Smooth muscle cell of the brain vasculature (primary cell): ENCODE measurements at regions not wholly inside any gene's neighbourhood (a gene's known extent, or its start where the extent isn't known, plus 50 kb on each side); places are given as distances from the start of the nearest gene placed in this dataset.

Source experiments
- DNase-seq: peaks from one replicate; pipeline ENCODE4 v3.0.0-alpha.2; 2012; ENCODE audit warnings: low read depth, low spot score

- DNase-seq = no peak
These were observed 275.5 kb downstream of the BCOR start for GRCh38 chrX:39822133-39822748.

- no peak for DNase-seq
These were observed 274.3 kb downstream of the BCOR start for GRCh38 chrX:39823424-39823823.

DNA sequence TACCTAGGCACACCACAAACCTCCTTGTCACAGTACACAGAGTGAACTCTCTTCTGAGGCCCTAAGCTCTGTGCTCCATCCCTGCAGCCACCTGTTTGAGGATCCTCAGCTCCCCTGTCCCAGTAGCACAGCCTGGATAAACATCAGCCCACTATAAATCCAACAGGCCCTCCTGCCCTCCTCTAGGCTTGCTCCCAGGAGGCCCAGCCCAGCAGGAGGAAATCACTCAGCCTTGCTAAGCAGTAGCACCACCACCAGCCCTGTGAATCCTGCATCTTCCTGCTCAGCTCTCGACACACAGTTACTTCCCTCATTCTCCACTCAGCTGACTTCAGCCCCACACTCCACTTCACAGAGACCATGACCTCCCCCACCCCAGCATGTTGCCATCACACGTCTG is 273.9 kb downstream of the BCOR start:
- DNase-seq = no peak

DNA sequence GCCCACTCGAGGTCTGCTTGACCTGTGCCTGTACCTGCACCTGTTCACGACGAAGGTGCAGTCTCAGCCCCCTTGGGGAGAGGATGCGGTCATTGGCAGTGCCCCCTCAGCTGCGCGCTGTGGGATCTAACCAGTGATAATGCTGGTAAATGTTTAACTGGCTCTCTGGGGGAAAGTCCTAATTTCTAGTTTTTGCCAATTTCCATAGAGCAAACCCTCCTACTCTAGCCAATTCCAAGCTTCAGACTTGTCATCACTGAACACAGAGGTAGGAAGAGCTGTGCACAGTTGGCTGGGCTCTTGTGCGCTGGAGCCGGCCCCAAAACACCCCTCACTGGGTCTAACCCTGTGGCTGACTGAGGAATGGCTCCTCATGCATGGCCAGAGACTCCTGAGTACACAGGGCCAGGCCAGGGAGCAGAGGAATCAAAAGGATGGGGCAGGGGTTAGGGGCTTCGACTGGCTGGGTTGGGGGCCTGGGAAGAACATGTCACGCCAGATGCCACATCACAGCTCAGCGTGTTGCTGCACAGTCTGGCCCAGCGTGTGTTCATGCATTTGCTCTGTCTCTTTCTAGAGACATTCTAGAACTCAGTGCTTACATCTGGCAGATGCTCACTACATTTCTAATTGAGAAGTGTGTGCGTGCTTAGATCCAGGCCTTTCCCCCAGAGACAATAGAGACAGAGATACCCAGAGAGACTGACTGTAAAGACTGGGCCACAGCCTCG is 270.8 kb downstream of the BCOR start:
- no peak for DNase-seq

DNA sequence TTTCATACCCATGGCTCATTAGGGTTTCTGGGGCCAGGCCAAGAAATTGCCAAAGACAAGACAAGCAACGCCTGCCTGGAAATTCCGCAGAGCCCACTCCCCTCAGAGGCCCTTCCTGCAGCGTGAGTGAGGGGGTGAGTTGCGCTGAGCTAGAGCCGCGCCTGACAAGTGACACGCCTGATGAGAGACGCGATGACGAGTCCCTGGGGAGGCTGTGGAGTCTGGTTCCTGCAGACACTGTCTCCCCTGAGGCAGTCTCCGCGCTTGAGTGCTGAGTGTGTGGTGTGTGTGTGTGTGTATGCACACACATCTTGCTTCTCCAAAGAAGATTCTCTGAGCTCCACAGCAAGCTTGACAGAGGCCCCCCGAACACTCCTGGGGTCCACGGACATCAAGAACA is 269.8 kb downstream of the BCOR start:
- no peak for DNase-seq

DNA sequence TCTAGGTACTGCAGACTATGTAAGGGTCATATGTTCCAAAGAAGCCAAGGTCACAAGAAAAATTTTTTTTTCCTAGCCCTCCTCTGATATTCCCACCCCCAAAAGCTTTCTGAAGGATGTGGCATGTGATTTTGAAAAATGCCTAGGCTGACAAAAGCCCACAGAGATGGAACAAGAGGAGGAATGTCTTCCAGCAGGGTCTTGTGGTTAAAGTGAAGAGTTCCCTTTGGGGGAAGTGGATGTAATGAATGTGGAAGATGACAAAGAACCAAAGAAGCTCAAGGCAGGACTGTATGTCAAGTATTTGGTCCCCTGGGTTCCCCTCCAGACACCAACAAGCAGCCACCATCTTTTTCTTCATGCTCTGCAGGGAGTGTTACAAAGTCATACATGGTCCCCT is 268.8 kb downstream of the BCOR start:
- DNase-seq = no peak

GRCh38 chrX:39829965-39830364 is 267.8 kb downstream of the BCOR start:
- no peak for DNase-seq

DNA sequence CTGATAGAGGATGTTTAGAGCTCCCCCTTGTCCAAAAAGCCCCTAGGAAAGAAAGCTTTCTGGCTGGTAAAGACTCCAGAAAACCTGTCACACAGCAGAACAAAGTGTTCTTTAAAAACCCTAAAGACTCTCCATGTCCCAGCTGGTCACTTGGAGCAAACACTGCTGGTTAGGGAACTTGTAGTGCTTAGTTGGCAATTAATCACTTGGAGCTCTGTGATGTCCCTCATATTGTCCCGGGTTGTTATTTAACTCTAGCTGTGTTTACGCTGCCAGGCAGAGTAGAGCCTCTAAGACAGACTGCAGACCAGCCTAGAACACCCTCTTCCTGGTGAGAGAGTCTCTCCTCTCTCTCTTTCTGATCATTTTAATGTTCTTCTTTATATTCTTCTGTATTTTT is 267.3 kb downstream of the BCOR start:
- no peak for DNase-seq

GRCh38 chrX:39832211-39832610 is 265.5 kb downstream of the BCOR start:
- no peak for DNase-seq

DNA sequence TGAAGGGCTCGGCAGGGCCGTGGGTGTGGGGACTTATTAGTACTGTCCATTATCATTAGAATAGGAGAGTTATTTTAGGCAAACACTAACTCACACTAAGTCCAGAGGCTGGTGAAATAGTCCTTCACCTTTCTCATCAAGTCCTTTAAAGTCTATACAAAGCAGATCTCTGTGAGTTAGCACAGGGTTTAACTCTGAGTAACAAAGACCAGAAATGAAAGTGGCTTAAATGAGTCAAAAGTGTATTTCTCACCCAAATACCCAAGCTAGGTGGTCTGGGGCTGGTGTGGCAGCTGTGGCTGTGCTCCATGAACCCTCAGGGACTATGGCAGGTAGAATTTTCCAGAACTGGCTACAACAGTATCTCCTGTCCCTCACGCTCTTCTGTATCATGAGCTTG is 263.2 kb downstream of the BCOR start:
- no peak for DNase-seq

DNA sequence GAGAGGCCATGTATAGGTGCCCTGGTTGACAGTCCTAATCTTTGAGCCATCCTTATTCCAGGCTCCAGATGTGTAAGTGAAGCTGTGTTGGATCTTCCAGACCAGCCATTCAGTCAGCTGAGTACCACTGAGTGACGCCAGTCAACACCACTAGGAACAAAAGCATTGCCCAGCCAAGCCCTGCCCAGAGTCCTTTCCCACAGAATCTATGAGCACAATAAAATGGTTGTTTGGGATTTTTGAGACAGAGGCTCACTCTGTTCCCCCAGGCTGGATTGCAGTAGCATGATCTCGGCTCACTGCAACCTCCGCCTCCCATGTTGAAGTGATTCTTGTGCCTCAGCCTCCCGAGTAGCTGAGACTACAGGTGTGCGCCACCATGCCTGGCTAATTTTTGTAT is 262.5 kb downstream of the BCOR start:
- DNase-seq = no peak

DNA sequence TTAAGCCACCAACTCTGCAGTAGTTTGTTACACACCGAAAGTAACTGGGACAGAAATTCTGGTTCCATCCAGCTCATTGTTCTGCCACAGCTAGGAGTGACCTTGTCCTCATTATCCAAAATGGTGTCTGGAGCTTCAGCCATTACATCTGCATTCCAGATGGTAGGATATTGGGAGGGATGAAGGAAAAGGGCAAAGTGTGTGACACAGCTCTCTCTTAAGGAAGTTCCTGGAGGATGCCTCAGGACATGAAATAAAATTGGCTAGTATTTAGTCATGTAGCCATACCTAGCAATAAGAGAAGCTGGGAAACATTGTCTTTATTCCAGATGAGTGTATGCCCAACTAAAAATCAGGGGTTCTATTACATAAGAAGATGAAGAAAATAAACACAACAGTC is 262.0 kb downstream of the BCOR start:
- no peak for DNase-seq

GRCh38 chrX:39836802-39837420 is 260.8 kb downstream of the BCOR start:
- no peak for DNase-seq

DNA sequence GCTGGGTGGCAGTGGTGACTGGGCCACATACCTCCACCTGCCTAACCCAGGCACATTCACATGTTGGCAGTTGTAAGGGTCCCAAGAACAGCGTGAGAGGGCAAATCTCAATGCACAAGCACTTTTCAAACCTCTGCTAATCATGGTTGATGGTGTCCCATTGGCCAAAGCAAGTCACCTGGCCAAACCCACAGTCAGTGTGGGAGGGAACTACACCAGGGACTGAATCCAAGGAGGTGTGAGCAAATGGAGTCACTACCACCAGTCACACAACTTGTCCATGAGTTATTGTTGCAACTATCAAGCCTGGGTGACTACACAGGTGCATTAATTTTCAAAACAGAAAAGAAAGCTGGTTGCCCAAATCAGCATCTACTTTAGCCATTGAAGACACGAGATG is 260.1 kb downstream of the BCOR start:
- DNase-seq = no peak

- DNase-seq = no peak
These were observed 258.4 kb downstream of the BCOR start for GRCh38 chrX:39839371-39839770.

- DNase-seq = no peak
These were observed 257.6 kb downstream of the BCOR start for GRCh38 chrX:39840133-39840532.

DNA sequence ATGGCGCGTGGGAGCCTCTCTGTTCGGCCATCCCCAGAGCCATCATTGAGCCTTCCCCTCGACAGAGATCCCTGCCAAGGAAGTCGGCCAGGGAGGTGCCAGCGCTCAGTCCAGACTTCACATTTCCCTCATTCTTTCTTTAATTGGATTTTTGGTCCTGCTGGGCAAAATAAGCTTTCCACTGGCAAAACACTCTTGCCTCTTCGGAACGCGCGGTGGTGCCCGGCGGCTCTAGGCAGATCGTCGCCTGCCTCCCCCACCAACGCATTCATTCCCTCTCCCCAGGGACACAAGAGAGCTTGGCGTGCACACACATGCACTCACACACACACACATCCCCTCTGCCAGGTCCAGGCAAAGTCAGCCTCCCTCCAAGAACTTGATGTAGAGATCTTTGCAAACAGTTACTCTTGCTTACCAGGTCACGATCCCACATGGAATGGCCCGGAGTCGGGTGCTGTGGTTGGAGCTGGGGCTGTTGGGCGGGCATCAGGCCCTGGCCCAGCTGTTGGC is 257.1 kb downstream of the BCOR start:
- no peak for DNase-seq

DNA sequence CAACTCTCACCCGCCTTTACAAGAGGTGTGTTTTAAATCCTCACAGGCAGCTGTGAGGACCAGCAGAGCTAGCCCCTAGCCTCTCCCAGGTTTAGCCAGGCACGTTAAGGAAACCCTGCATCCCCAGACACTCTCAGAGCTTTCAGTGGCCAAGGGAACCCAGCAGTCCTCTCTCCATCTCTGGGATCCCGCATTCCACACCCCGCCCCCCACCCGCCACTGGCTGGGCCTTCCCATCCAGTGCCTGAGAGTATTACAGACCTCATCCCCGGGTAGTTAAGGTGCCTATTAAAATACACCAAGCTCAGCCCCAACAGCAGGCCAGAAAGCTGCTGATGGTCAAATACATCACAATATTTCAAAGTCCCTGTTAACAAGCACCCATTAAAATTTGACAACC is 256.2 kb downstream of the BCOR start:
- DNase-seq = no peak

DNA sequence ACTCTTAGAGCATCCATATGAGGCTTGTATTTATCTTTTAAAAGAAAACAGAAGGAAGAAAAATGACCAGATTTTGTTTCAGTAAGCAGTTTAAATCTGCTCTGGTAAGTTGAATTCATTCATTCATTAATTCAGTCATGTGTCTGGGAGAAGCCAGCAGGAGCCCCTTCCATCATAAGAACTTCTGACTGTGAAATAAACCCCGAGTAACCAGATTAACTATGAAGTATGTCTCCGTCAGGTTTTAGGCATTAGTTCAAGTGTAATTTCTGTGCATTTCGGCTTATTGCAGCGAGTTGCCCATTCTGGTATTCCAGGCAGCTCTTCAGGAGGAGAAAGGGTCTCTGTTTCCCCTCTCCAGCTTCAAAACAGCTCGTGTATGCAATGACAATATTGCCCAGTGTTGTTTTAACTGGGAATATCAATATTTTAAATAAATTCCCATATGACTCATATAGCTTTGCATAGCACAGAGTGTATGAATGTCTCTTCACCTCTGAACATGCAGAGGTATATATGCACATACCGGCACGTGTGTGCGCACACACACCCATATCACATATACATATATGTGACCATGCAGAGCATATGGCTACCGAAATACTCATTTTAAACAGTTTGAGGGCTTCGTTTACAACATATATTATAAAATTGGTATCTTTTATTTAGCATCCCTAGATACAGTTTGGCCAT is 255.3 kb downstream of the BCOR start:
- DNase-seq = no peak

DNA sequence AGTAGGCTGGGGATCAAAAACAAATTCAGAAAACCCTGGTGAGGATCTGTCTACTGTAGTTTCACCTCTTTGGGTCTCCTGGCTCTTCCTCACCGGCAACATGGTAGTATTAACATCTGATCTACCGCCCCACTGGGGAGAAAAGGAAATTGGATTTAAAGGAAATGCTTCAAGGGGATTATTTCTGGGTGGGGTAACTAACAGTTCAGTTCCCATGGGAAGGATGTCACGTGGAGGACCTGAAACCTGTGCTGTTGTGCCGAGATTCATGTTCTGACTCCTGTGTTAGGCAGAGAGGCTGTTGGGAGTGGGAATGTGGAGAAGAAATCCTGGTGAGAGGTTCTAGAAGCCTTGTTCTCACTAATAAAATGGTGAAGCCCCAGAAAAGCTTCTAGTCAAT is 254.4 kb downstream of the BCOR start:
- DNase-seq = no peak

- DNase-seq = no peak
These were observed 252.5 kb downstream of the BCOR start for GRCh38 chrX:39845233-39845632.

- no peak for DNase-seq
These were observed 251.3 kb downstream of the BCOR start for GRCh38 chrX:39846460-39846859.
